H9 (cell line): ENCODE measurements at regions not wholly inside any gene's neighbourhood (a gene's known extent, or its start where the extent isn't known, plus 50 kb on each side); places are given as distances from the start of the nearest gene placed in this dataset.

Source experiments
- DNase-seq: peaks from one replicate; pipeline ENCODE4 v3.0.0-alpha.2; 2017
- H2AFZ ChIP-seq: one replicate; pipeline ENCODE4 v1.6.1; 2013; ENCODE audit warnings: mild to moderate bottlenecking, low read length, control low read depth, moderate library complexity
- H2AK5ac ChIP-seq: 2 replicates; pipeline ENCODE4 v1.6.1; 2013; ENCODE audit warnings: low read length, control low read depth, mixed read lengths; ENCODE audit not compliant: insufficient read length
- H2BK120ac ChIP-seq: one replicate; pipeline ENCODE4 v1.6.1; 2013; ENCODE audit warnings: low read depth, mild to moderate bottlenecking, low read length, control low read depth, inconsistent platforms; ENCODE audit not compliant: poor library complexity, severe bottlenecking
- H2BK12ac ChIP-seq: 2 replicates; pipeline ENCODE4 v1.6.1; 2013; ENCODE audit warnings: low read length, control low read depth, mixed read lengths, low read depth; ENCODE audit not compliant: insufficient read length
- H2BK15ac ChIP-seq: 2 replicates; pipeline ENCODE4 v1.6.1; 2013; ENCODE audit warnings: low read depth, low read length, control low read depth
- H2BK20ac ChIP-seq: one replicate; pipeline ENCODE4 v1.6.1; 2013; ENCODE audit warnings: low read depth, mild to moderate bottlenecking, low read length, control low read depth, inconsistent platforms; ENCODE audit not compliant: poor library complexity, severe bottlenecking
- H2BK5ac ChIP-seq: 2 replicates; pipeline ENCODE4 v1.6.1; 2013; ENCODE audit warnings: low read length, control low read depth, mixed read lengths; ENCODE audit not compliant: insufficient read length
- H3K14ac ChIP-seq: 2 replicates; pipeline ENCODE4 v1.6.1; 2013; ENCODE audit warnings: low read length, control low read depth; ENCODE audit not compliant: insufficient read depth
- H3K18ac ChIP-seq: 2 replicates; pipeline ENCODE4 v1.6.1; 2013; ENCODE audit warnings: low read depth, mild to moderate bottlenecking, mixed read lengths, low read length, control low read depth; ENCODE audit not compliant: insufficient read length
- H3K23ac ChIP-seq: 2 replicates; pipeline ENCODE4 v1.6.1; 2013; ENCODE audit warnings: low read length, control low read depth, mixed read lengths, low read depth; ENCODE audit not compliant: insufficient read length
- H3K23me2 ChIP-seq: 2 replicates; pipeline ENCODE4 v1.6.1; 2013; ENCODE audit warnings: low read depth, mild to moderate bottlenecking, mixed read lengths, low read length, control low read depth; ENCODE audit not compliant: insufficient read length, poor library complexity, severe bottlenecking
- H3K27ac ChIP-seq: 2 replicates; pipeline ENCODE4 v1.5.1; 2013; ENCODE audit warnings: low read length, control low read depth, mixed read lengths, low read depth; ENCODE audit not compliant: insufficient read length
- H3K27me3 ChIP-seq: 2 replicates; pipeline ENCODE4 v1.6.1; 2013; ENCODE audit warnings: low read length, control low read depth, inconsistent platforms; ENCODE audit not compliant: insufficient read depth
- H3K4ac ChIP-seq: 2 replicates; pipeline ENCODE4 v1.6.1; 2013; ENCODE audit warnings: low read depth, mild to moderate bottlenecking, control low read depth, inconsistent platforms, low read length, moderate library complexity
- H3K4me1 ChIP-seq: 2 replicates; pipeline ENCODE4 v1.6.1; 2013; ENCODE audit warnings: low read length, control low read depth, inconsistent platforms; ENCODE audit not compliant: insufficient read depth
- H3K4me2 ChIP-seq: 2 replicates; pipeline ENCODE4 v1.6.1; 2013; ENCODE audit warnings: low read length, control low read depth, mixed read lengths; ENCODE audit not compliant: insufficient read length, insufficient read depth
- H3K56ac ChIP-seq: 2 replicates; pipeline ENCODE4 v1.6.1; 2013; ENCODE audit warnings: low read depth, mild to moderate bottlenecking, mixed read lengths, low read length, control low read depth; ENCODE audit not compliant: insufficient read length
- H3K79me1 ChIP-seq: 2 replicates; pipeline ENCODE4 v1.6.1; 2013; ENCODE audit warnings: low read depth, mild to moderate bottlenecking, moderate library complexity, low read length, control low read depth, inconsistent platforms; ENCODE audit not compliant: insufficient read depth, poor library complexity, severe bottlenecking
- H3K79me2 ChIP-seq: 2 replicates; pipeline ENCODE4 v1.6.1; 2013; ENCODE audit warnings: low read length, control low read depth, inconsistent platforms; ENCODE audit not compliant: insufficient read depth
- H3K9ac ChIP-seq: 2 replicates; pipeline ENCODE4 v1.6.1; 2013; ENCODE audit warnings: low read length, control low read depth, mixed read lengths; ENCODE audit not compliant: insufficient read length; ENCODE audit errors: extremely low read depth
- H3K9me3 ChIP-seq: one replicate; pipeline ENCODE4 v1.6.1; 2013; ENCODE audit warnings: low read depth, low read length, inconsistent platforms; ENCODE audit not compliant: control insufficient read depth
- H3T11ph ChIP-seq: one replicate; pipeline ENCODE4 v1.6.1; 2013; ENCODE audit warnings: mild to moderate bottlenecking, low read length, control low read depth, inconsistent platforms
- H4K20me1 ChIP-seq: one replicate; pipeline ENCODE4 v1.6.1; 2013; ENCODE audit not compliant: control insufficient read depth, insufficient read length, insufficient read depth
- H4K5ac ChIP-seq: 2 replicates; pipeline ENCODE4 v1.6.1; 2013; ENCODE audit warnings: low read depth, mild to moderate bottlenecking, mixed read lengths, low read length, control low read depth; ENCODE audit not compliant: insufficient read length
- H4K8ac ChIP-seq: replicated peaks from 2 replicates; pipeline ENCODE4 v1.6.1; 2013; ENCODE audit warnings: low read length, control low read depth, mixed read lengths, low read depth; ENCODE audit not compliant: insufficient read length
- H4K91ac ChIP-seq: 2 replicates; pipeline ENCODE4 v1.6.1; 2013; ENCODE audit warnings: low read depth, mild to moderate bottlenecking, moderate library complexity, mixed read lengths, low read length, control low read depth; ENCODE audit not compliant: insufficient read length
- H3K27ac Mint-ChIP-seq, 3 experiments: 2 replicates in 2 of 3; 3 replicates in 1 of 3; pipeline ENCODE4 v1.8.0; 2020 to 2021; ENCODE audit warnings: mixed read lengths in 3 of 3, mild to moderate bottlenecking in 1 of 3, moderate library complexity in 1 of 3
- H3K27me3 Mint-ChIP-seq: 2 replicates; pipeline ENCODE4 v1.8.0; 2021; ENCODE audit warnings: low read depth, mild to moderate bottlenecking, moderate library complexity, mixed read lengths
- H3K36me3 Mint-ChIP-seq, 3 experiments: 2 replicates in 2 of 3; 3 replicates in 1 of 3; pipeline ENCODE4 v1.8.0; 2020 to 2021; ENCODE audit warnings: low read depth in 3 of 3, mixed read lengths in 3 of 3; ENCODE audit not compliant: insufficient read depth in 1 of 3
- H3K4me1 Mint-ChIP-seq, 2 experiments: 2 replicates each; pipeline ENCODE4 v1.8.0; 2020; ENCODE audit warnings: mixed read lengths in 2 of 2
- H3K4me3 Mint-ChIP-seq, 2 experiments: 2 replicates in 1 of 2; 3 replicates in 1 of 2; pipeline ENCODE4 v1.8.0; 2020 to 2021; ENCODE audit warnings: mild to moderate bottlenecking in 2 of 2, mixed read lengths in 2 of 2, moderate library complexity in 1 of 2
- H3K9me3 Mint-ChIP-seq, 2 experiments: 2 replicates in 1 of 2; 3 replicates in 1 of 2; pipeline ENCODE4 v1.8.0; 2020; ENCODE audit warnings: mild to moderate bottlenecking in 2 of 2, mixed read lengths in 2 of 2, moderate library complexity in 1 of 2
- CTCF ChIP-seq: fragments of 200-600 bp; sonication (generic); conservative IDR thresholded peaks from 3 replicates; pipeline ENCODE4 v1.8.0; 2021; ENCODE audit warnings: antibody characterized with exemption, mild to moderate bottlenecking
- WGBS: extraction: QIAGEN DNeasy Blood & Tissue Kit; methylation state at CpG from one replicate; pipeline ENCODE4 v1.1.7; 2013; ENCODE audit warnings: missing lambda C conversion rate, low lambda C conversion rate, mixed read lengths; ENCODE audit not compliant: insufficient read length; ENCODE audit errors: extremely low coverage; 5-methylcytosine and 5-hydroxymethylcytosine counted together

GRCh38 chr1:218872928-218873327 lies 300.8 kb upstream of the LYPLAL1 start:
- Histone ChIP-seq H2BK12ac (no peak overlapping the region), H3K14ac (no peak overlapping the region), H3K4me2 (no peak overlapping the region), H3K27ac (no peak overlapping the region), H2AFZ (no peak overlapping the region), H3K23me2 (no peaks in the 10 kb centered on the region), H3T11ph (no peak overlapping the region), H3K56ac (no peak overlapping the region), H3K4me1 (no peaks in the 10 kb centered on the region), H2AK5ac (no peak overlapping the region), H3K9ac (no peak overlapping the region), H4K5ac (no peak overlapping the region), H2BK120ac (no peak overlapping the region), H3K27me3 (no peaks in the 10 kb centered on the region), H4K91ac (no peak overlapping the region), H3K4ac (no peak overlapping the region), H3K18ac (no peak overlapping the region), H3K9me3 (no peaks in the 10 kb centered on the region), H4K8ac (no peak overlapping the region), H2BK15ac (no peak overlapping the region), H2BK20ac (no peak overlapping the region), H2BK5ac (no peak overlapping the region), H4K20me1 (no peaks in the 10 kb centered on the region), H3K79me1 (no peaks in the 10 kb centered on the region), H3K23ac (no peak overlapping the region), H3K79me2 (no peaks in the 10 kb centered on the region)
- no peak for TF ChIP-seq CTCF
- Mint-ChIP-seq H3K27ac (no peak overlapping the region), H3K9me3 (no peaks in the 10 kb centered on the region), H3K27me3 (no peaks in the 10 kb centered on the region), H3K4me1 (peaks cover 1 to 3% of the 10 kb centered on the region in 2 experiments; a peak in 3 of 4 replicates), H3K36me3 (no peaks in the 10 kb centered on the region), H3K4me3 (no peak overlapping the region)
- no peak for DNase-seq
- WGBS: no CpG with 5 or more reads among the region's 1 CpG
